ENCODE measurements at regions not wholly inside any gene's neighbourhood (a gene's known extent, or its start where the extent isn't known, plus 50 kb on each side); places are given as distances from the start of the nearest gene placed in this dataset.
A peak's percentile ranks its signal among the peaks of the same experiment; 100 is the strongest.
"Not testable (repeated sequence)": the region's sequence is repeated elsewhere in the genome, so short reads cannot be mapped to it uniquely, and the experiment has no call there.

GRCh38 chr6:14520029-14520428 lies 402.5 kb downstream of the CD83 start:
- no peaks in the 10 kb centered on the region for H3K27me3 ChIP-seq (replicated peaks)
- H3K27ac ChIP-seq = no peak overlapping the region
- no peak overlapping the region for H3K4me3 ChIP-seq (ENCODE audit: low read depth, low read length)
- DNase-seq = no peak
- H3K36me3 ChIP-seq (replicated peaks) = no peaks in the 10 kb centered on the region
- TF ChIP-seq CTCF (IDR thresholded peaks at IDR 0.05; ENCODE audit: low read depth, low read length, missing control alignments) = no peak
- in situ Hi-C loops (cut with HindIII; ENCODE audit: low pct_ligation_motif_present, low sequenced_read_pairs) = no loop called here

DNA sequence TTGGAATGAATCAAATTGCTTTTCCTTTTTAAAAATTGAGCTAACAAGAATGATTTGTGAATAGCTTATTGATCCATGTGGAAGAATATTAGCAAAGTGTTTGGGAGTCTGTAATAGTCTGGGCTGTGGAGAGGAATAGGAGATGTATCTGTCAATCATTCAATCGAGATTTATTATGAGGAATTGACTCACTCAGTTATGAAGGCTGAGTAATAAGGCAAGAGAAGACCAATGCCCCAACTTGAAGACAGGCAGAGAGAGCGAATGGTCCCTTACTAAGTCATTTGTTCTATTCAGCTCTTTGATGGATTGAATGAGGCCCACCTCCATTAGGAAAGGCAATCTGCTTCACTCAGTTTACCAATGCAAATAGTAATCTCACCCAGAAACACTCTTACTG lies 403.0 kb downstream of the CD83 start:
- in situ Hi-C loops (cut with HindIII; ENCODE audit: low pct_ligation_motif_present, low sequenced_read_pairs) = no loop called here
- Histone ChIP-seq H3K4me3 (ENCODE audit: low read depth, low read length) (no peak overlapping the region), H3K27me3 (replicated peaks) (no peaks in the 10 kb centered on the region), H3K36me3 (replicated peaks) (no peaks in the 10 kb centered on the region), H3K27ac (no peak overlapping the region)
- TF ChIP-seq CTCF (IDR thresholded peaks at IDR 0.05; ENCODE audit: low read depth, low read length, missing control alignments) = no peak
- DNase-seq = no peak

DNA sequence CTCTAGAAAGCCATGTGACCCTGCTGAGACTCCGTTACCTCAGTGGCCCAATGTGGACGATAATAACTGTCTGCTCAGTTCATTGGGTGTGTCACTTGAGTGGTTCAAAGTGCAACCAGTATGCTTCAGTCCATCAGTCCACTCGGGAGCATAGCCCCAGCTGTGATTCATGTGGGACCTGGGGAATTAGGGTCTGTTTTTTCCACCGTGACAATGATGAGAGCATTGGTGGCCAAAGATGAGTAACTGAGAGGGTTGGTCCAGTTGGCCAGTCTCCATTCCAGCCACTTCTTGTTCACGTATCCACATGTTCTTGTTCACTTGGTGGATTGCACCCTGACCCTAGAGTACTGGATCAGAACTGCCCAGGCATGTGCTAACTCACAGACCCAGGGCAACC lies 403.6 kb downstream of the CD83 start:
- no peaks in the 10 kb centered on the region for H3K27me3 ChIP-seq (replicated peaks)
- no peak for TF ChIP-seq CTCF (IDR thresholded peaks at IDR 0.05; ENCODE audit: low read depth, low read length, missing control alignments)
- no peak overlapping the region for H3K4me3 ChIP-seq (ENCODE audit: low read depth, low read length)
- in situ Hi-C loops (cut with HindIII; ENCODE audit: low pct_ligation_motif_present, low sequenced_read_pairs) = no loop called here
- no peaks in the 10 kb centered on the region for H3K36me3 ChIP-seq (replicated peaks)
- no peak overlapping the region for H3K27ac ChIP-seq
- no peak for DNase-seq

- in situ Hi-C loops (cut with HindIII; ENCODE audit: low pct_ligation_motif_present, low sequenced_read_pairs); H3K27me3 ChIP-seq (replicated peaks); DNase-seq; H3K27ac ChIP-seq; H3K36me3 ChIP-seq (replicated peaks); H3K4me3 ChIP-seq (ENCODE audit: low read depth, low read length): not testable (repeated sequence)
These were observed 404.3 kb downstream of the CD83 start for GRCh38 chr6:14521861-14522260.

- Histone ChIP-seq H3K27ac (no peak overlapping the region), H3K4me3 (ENCODE audit: low read depth, low read length) (no peak overlapping the region), H3K36me3 (replicated peaks) (no peaks in the 10 kb centered on the region), H3K27me3 (replicated peaks) (no peaks in the 10 kb centered on the region)
- in situ Hi-C loops (cut with HindIII; ENCODE audit: low pct_ligation_motif_present, low sequenced_read_pairs) = no loop called here
- TF ChIP-seq CTCF (IDR thresholded peaks at IDR 0.05; ENCODE audit: low read depth, low read length, missing control alignments) = no peak
- DNase-seq = peak; percentile 52
These were observed 406.7 kb downstream of the CD83 start for GRCh38 chr6:14524319-14524718.

GRCh38 chr6:14530385-14530784 lies 412.8 kb downstream of the CD83 start:
- Histone ChIP-seq H3K4me3 (ENCODE audit: low read depth, low read length) (no peak overlapping the region), H3K27me3 (replicated peaks) (no peaks in the 10 kb centered on the region), H3K36me3 (replicated peaks) (no peaks in the 10 kb centered on the region), H3K27ac (no peak overlapping the region)
- no peak for TF ChIP-seq CTCF (IDR thresholded peaks at IDR 0.05; ENCODE audit: low read depth, low read length, missing control alignments)
- DNase-seq = no peak
- in situ Hi-C loops (cut with HindIII; ENCODE audit: low pct_ligation_motif_present, low sequenced_read_pairs) = no loop called here
